ENCODE measurements at regions not wholly inside any gene's neighbourhood (a gene's known extent, or its start where the extent isn't known, plus 50 kb on each side); places are given as distances from the start of the nearest gene placed in this dataset.

GRCh38 chr2:111689941-111690340 is 194.1 kb downstream of the ANAPC1 start:
- peaks cover 5% of the 10 kb centered on the region for H3K9me3 Mint-ChIP-seq (ENCODE audit: low read depth, unreplicated experiment)
- no peak for TF ChIP-seq CTCF (IDR thresholded peaks at IDR 0.05; ENCODE audit: unreplicated experiment)
- H3K36me3 Mint-ChIP-seq (ENCODE audit: insufficient read depth, unreplicated experiment), result no peaks in the 10 kb centered on the region
- DNase-seq, result no peak
- intact Hi-C loops (cut with micrococcal nuclease; ENCODE audit: unreplicated experiment), result no loop called here
- H3K4me1 Mint-ChIP-seq (ENCODE audit: low read depth, unreplicated experiment), result peaks cover 4% of the 10 kb centered on the region
- no peak overlapping the region for H3K4me3 Mint-ChIP-seq (ENCODE audit: low read depth, unreplicated experiment)
- H3K27ac Mint-ChIP-seq (ENCODE audit: unreplicated experiment), result no peak overlapping the region
- CTCF ChIA-PET, result interaction anchor here (1.9 kb wide), 1 partner anchor 9 kb away, joined by 5 read pairs; no protein-coding TSS in a partner anchor
- H3K27me3 Mint-ChIP-seq (ENCODE audit: unreplicated experiment), result no peaks in the 10 kb centered on the region
- no TSS peak for BruUV-seq (replicated peaks)

GRCh38 chr2:111691164-111691875 is 192.7 kb downstream of the ANAPC1 start:
- Mint-ChIP-seq H3K4me3 (ENCODE audit: low read depth, unreplicated experiment) (no peak overlapping the region), H3K27ac (ENCODE audit: unreplicated experiment) (no peak overlapping the region), H3K27me3 (ENCODE audit: unreplicated experiment) (no peaks in the 10 kb centered on the region), H3K9me3 (ENCODE audit: low read depth, unreplicated experiment) (peaks cover 8% of the 10 kb centered on the region), H3K4me1 (ENCODE audit: low read depth, unreplicated experiment) (peaks cover 9% of the 10 kb centered on the region), H3K36me3 (ENCODE audit: insufficient read depth, unreplicated experiment) (no peaks in the 10 kb centered on the region)
- no peak for TF ChIP-seq CTCF (IDR thresholded peaks at IDR 0.05; ENCODE audit: unreplicated experiment)
- CTCF ChIA-PET, result interaction anchor here (0.8 to 1.9 kb wide), 2 partner anchors 8 to 29 kb away, joined by 3 to 5 read pairs; no protein-coding TSS in a partner anchor
- intact Hi-C loops (cut with micrococcal nuclease; ENCODE audit: unreplicated experiment), result no loop called here
- DNase-seq, result no peak
- no TSS peak for BruUV-seq (replicated peaks)

- Mint-ChIP-seq H3K4me3 (ENCODE audit: low read depth, unreplicated experiment) (no peak overlapping the region), H3K4me1 (ENCODE audit: low read depth, unreplicated experiment) (peaks cover 9% of the 10 kb centered on the region), H3K27ac (ENCODE audit: unreplicated experiment) (no peak overlapping the region), H3K36me3 (ENCODE audit: insufficient read depth, unreplicated experiment) (no peaks in the 10 kb centered on the region), H3K27me3 (ENCODE audit: unreplicated experiment) (no peaks in the 10 kb centered on the region), H3K9me3 (ENCODE audit: low read depth, unreplicated experiment) (peaks cover 8% of the 10 kb centered on the region)
- BruUV-seq (replicated peaks), result no TSS peak
- DNase-seq, result no peak
- TF ChIP-seq CTCF (IDR thresholded peaks at IDR 0.05; ENCODE audit: unreplicated experiment), result no peak
- CTCF ChIA-PET, result interaction anchor here (0.8 kb wide), 1 partner anchor 30 kb away, joined by 3 read pairs; no protein-coding TSS in a partner anchor
- intact Hi-C loops (cut with micrococcal nuclease; ENCODE audit: unreplicated experiment), result no loop called here
These were observed 191.7 kb downstream of the ANAPC1 start for GRCh38 chr2:111692311-111692710.

- DNase-seq, result no peak
- Mint-ChIP-seq H3K36me3 (ENCODE audit: insufficient read depth, unreplicated experiment) (peaks cover 8% of the 10 kb centered on the region), H3K4me1 (ENCODE audit: low read depth, unreplicated experiment) (peaks cover 19% of the 10 kb centered on the region), H3K9me3 (ENCODE audit: low read depth, unreplicated experiment) (peaks cover 8% of the 10 kb centered on the region), H3K4me3 (ENCODE audit: low read depth, unreplicated experiment) (no peak overlapping the region), H3K27ac (ENCODE audit: unreplicated experiment) (no peak overlapping the region), H3K27me3 (ENCODE audit: unreplicated experiment) (no peaks in the 10 kb centered on the region)
- BruUV-seq (replicated peaks), result no TSS peak
- CTCF ChIA-PET, result no interaction called here
- no peak for TF ChIP-seq CTCF (IDR thresholded peaks at IDR 0.05; ENCODE audit: unreplicated experiment)
- intact Hi-C loops (cut with micrococcal nuclease; ENCODE audit: unreplicated experiment), result no loop called here
These were observed 189.3 kb downstream of the ANAPC1 start for GRCh38 chr2:111694700-111695101.
